ENCODE measurements at regions not wholly inside any gene's neighbourhood (a gene's known extent, or its start where the extent isn't known, plus 50 kb on each side); places are given as distances from the start of the nearest gene placed in this dataset.
"Not testable (repeated sequence)": the region's sequence is repeated elsewhere in the genome, so short reads cannot be mapped to it uniquely, and the experiment has no call there.

DNA sequence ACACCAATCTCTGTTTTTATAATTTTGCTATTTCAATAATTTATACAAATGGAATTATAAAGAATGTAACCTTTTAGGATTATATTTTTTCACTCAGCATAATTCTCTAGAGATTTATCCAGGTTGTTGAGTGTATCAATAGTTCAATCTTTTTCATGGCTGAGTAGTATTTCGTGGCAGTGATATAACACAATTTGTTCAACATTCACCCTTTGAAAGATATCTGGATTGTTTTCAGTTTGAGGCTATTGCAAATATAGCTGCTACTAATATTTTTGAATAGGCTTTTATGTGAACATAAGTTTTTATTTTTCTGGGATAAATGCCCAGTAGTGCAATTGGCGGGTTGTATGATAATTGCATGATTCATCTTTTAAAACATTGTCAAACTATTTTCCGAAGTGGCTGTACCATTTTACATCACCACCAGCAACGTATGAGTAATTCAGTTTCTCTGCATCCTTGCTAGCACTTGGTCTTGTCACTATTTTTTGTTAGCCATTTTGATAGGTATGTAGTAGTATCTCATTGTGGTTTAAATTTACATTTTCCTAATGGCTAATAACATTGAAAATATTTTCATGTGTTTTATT is 55.6 kb upstream of the ABCD3 start:
- H3K9me3 Mint-ChIP-seq, result peaks cover 11% of the 10 kb centered on the region
- peaks cover 3% of the 10 kb centered on the region for H3K4me1 Mint-ChIP-seq
- no peak overlapping the region for H3K27ac Mint-ChIP-seq
- no peaks in the 10 kb centered on the region for H3K36me3 Mint-ChIP-seq
- no peak for DNase-seq
- H3K27me3 Mint-ChIP-seq, result peaks cover 7% of the 10 kb centered on the region
- H3K4me3 Mint-ChIP-seq, result no peak overlapping the region

GRCh38 chr1:94358630-94359599 is 59.3 kb upstream of the ABCD3 start:
- no peak for DNase-seq
- Mint-ChIP-seq H3K4me3 (no peak overlapping the region), H3K27me3 (no peaks in the 10 kb centered on the region), H3K4me1 (peaks cover 3% of the 10 kb centered on the region), H3K36me3 (no peaks in the 10 kb centered on the region), H3K9me3 (peaks cover 6% of the 10 kb centered on the region), H3K27ac (no peak overlapping the region)

DNA sequence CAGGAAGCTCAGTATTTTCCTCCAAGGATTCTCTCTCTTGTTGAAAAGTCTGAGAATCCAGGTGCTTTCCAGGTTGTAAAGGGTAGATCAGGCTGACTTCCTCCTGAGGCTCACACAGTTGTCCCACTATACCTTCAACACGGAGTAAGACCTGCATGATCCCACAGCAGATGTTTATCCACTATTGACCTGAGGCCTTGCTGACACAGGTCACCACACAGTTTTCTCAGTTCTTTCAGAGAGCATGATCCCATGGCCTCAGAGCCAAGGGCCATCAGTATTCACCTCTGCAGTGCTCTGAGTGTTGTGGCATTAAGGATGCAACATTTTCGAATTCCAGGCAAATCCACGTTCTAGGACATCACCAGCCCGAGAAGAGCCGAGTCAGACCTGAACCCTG is 60.5 kb upstream of the ABCD3 start:
- Mint-ChIP-seq H3K4me3 (no peak overlapping the region), H3K9me3 (no peaks in the 10 kb centered on the region), H3K27me3 (no peaks in the 10 kb centered on the region), H3K36me3 (no peaks in the 10 kb centered on the region), H3K27ac (no peak overlapping the region), H3K4me1 (peaks cover 3% of the 10 kb centered on the region)
- no peak for DNase-seq

- H3K27me3 Mint-ChIP-seq, result no peaks in the 10 kb centered on the region
- no peak overlapping the region for H3K27ac Mint-ChIP-seq
- DNase-seq, result no peak
- peaks cover 3% of the 10 kb centered on the region for H3K4me1 Mint-ChIP-seq
- H3K9me3 Mint-ChIP-seq, result no peaks in the 10 kb centered on the region
- no peaks in the 10 kb centered on the region for H3K36me3 Mint-ChIP-seq
- H3K4me3 Mint-ChIP-seq, result no peak overlapping the region
Observed at GRCh38 chr1:94355485-94355980, 62.7 kb upstream of the ABCD3 start.

GRCh38 chr1:94351481-94351880 is 66.7 kb upstream of the ABCD3 start:
- H3K4me1 Mint-ChIP-seq, result no peaks in the 10 kb centered on the region
- H3K27ac Mint-ChIP-seq, result no peak overlapping the region
- no peaks in the 10 kb centered on the region for H3K36me3 Mint-ChIP-seq
- no peak for DNase-seq
- no peak overlapping the region for H3K4me3 Mint-ChIP-seq
- H3K27me3 Mint-ChIP-seq, result no peaks in the 10 kb centered on the region
- no peaks in the 10 kb centered on the region for H3K9me3 Mint-ChIP-seq

GRCh38 chr1:94350350-94350924 is 67.8 kb upstream of the ABCD3 start:
- no peak overlapping the region for H3K4me3 Mint-ChIP-seq
- no peak for DNase-seq
- no peak overlapping the region for H3K27ac Mint-ChIP-seq
- no peaks in the 10 kb centered on the region for H3K36me3 Mint-ChIP-seq
- no peaks in the 10 kb centered on the region for H3K27me3 Mint-ChIP-seq
- no peaks in the 10 kb centered on the region for H3K9me3 Mint-ChIP-seq
- H3K4me1 Mint-ChIP-seq, result no peaks in the 10 kb centered on the region

DNA sequence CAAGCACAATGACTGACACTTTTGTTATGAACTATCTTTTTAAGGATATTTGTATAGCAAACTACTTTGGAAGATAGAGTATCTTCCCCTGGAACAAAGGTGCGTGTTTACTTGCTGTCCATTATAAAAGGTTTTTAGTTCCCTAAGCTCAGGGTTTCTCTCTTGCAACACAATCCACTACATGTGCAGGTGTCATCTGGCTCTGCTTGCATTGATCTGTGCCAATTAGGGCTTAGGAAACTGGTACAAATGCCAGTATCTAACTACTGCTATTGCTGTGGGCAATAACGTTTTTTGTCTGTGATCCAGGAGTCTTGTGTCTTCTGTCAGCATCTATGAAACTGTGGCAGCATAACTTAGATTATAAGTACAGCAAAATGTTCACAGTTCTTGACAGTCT is 68.3 kb upstream of the ABCD3 start:
- no peaks in the 10 kb centered on the region for H3K9me3 Mint-ChIP-seq
- no peak overlapping the region for H3K4me3 Mint-ChIP-seq
- DNase-seq, result no peak

DNA sequence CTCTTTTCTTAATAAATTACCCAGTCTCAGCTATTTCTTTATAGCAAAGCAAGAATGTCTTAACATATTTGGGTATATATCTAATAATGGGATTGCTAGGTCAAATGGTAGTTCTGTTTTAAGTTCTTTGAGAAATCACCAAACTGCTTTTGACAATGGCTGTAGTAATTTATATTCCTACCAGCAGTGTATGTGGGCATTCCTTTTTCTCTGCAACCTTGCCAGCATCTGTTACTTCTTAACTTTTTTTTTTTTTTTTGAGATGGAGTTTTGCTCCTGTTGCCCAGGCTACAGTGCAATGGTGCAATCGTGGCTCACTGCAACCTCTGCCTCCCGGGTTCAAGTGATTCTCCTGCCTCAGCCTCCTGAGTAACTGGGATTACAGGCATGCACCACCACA is 69.8 kb upstream of the ABCD3 start:
- not testable (repeated sequence) for H3K36me3 Mint-ChIP-seq, H3K27ac Mint-ChIP-seq, DNase-seq, H3K27me3 Mint-ChIP-seq, H3K4me1 Mint-ChIP-seq, H3K4me3 Mint-ChIP-seq, H3K9me3 Mint-ChIP-seq

More for the DNA sequence above, 68.3 kb upstream of the ABCD3 start:
- no peaks in the 10 kb centered on the region for H3K27me3 Mint-ChIP-seq
- no peaks in the 10 kb centered on the region for H3K36me3 Mint-ChIP-seq
- H3K27ac Mint-ChIP-seq, result no peak overlapping the region
- no peaks in the 10 kb centered on the region for H3K4me1 Mint-ChIP-seq

GRCh38 chr1:94345148-94345721 is 73.0 kb upstream of the ABCD3 start:
- Mint-ChIP-seq H3K9me3 (no peaks in the 10 kb centered on the region), H3K4me1 (no peaks in the 10 kb centered on the region)

DNA sequence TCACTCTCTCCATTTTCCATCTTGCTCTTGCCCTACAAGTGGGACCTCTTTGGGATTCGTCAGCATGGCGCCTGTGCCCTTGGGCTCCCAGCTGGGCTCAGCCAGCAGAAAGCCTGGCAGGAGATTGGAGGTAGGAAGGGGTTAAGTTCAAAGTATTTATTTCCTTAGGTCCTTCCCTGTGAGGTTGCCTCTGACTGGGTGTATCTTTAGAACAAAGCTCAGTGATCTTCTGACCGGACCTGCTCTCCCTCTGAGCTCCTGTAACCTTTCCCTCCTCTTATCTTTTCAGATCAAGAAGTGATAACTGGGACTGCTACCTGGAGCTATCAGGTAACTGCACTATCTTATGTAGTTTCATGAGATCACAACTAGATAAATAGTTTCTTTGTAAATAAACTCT is 75.8 kb upstream of the ABCD3 start:
- no peak overlapping the region for H3K27ac Mint-ChIP-seq
- no peak overlapping the region for H3K4me3 Mint-ChIP-seq
- H3K27me3 Mint-ChIP-seq, result peaks cover 3% of the 10 kb centered on the region
- no peaks in the 10 kb centered on the region for H3K4me1 Mint-ChIP-seq
- H3K36me3 Mint-ChIP-seq, result no peaks in the 10 kb centered on the region
- H3K9me3 Mint-ChIP-seq, result no peaks in the 10 kb centered on the region
- no peak for DNase-seq

More at GRCh38 chr1:94345148-94345721, 73.0 kb upstream of the ABCD3 start:
- no peak for DNase-seq
- H3K36me3 Mint-ChIP-seq, result no peaks in the 10 kb centered on the region
- no peak overlapping the region for H3K27ac Mint-ChIP-seq
- no peak overlapping the region for H3K4me3 Mint-ChIP-seq
- peaks cover 3% of the 10 kb centered on the region for H3K27me3 Mint-ChIP-seq

DNA sequence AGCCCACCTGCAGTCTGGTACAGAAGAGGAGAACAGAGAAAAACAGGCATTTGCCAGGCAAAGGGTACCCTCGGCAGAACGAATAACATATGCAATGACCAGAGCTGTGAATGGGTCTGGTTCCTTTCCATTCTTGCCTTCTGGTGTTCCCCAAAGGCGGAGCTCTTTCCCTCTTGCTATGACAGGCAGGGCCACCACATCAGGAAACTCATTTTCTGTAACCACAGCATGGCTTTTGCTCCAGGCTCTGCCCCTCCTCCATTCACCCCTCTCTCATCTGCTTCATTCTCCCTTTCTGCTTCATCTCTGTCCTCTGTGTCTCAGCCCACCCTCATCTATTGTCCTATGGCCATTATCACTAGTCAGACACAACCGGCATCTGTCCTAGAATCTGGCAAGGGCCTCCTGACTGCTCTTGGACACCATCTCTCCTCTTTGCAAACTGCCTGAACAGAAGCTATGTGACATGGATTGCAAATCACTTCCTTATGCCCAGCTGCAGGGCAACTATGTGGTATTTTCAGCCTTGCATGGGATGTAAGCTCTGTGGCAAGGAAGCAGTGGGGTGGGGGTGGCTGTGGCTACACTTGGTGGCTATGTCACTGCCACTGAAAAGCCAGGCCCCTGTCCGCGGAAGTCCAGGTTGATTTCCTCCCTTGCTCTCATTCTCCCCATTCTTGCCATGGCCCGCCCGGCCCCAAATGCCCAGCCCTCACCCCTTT is 78.8 kb upstream of the ABCD3 start:
- no peaks in the 10 kb centered on the region for H3K9me3 Mint-ChIP-seq
- no peaks in the 10 kb centered on the region for H3K36me3 Mint-ChIP-seq
- DNase-seq, result no peak
- no peak overlapping the region for H3K4me3 Mint-ChIP-seq
- no peak overlapping the region for H3K27ac Mint-ChIP-seq
- no peaks in the 10 kb centered on the region for H3K4me1 Mint-ChIP-seq
- peaks cover 3% of the 10 kb centered on the region for H3K27me3 Mint-ChIP-seq

DNA sequence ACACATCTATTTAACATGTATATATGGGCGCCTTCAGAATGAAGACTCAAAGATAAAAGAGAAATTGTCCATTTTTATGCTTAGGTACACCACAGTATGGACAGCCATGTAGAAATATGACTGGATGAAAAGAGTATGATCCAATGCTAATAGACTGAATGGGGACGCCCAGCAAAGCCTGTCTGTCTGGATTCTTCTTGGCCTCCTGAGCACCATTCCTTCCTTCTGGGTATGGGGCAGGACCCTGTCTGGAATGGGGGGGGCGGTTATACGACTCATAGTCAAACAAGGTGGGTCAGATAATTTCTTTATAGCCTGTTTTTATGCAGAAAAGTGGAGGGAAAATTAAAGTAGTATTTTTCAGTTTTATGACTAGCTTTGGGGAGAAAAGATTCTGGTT is 81.2 kb upstream of the ABCD3 start:
- Mint-ChIP-seq H3K4me3 (no peak overlapping the region), H3K4me1 (no peaks in the 10 kb centered on the region), H3K36me3 (no peaks in the 10 kb centered on the region), H3K27me3 (no peaks in the 10 kb centered on the region), H3K9me3 (no peaks in the 10 kb centered on the region), H3K27ac (no peak overlapping the region)
- DNase-seq, result no peak

GRCh38 chr1:94335950-94336349 is 82.2 kb upstream of the ABCD3 start:
- peak; percentile 4 for DNase-seq
- no peaks in the 10 kb centered on the region for H3K36me3 Mint-ChIP-seq
- no peaks in the 10 kb centered on the region for H3K4me1 Mint-ChIP-seq
- no peaks in the 10 kb centered on the region for H3K9me3 Mint-ChIP-seq
- H3K27ac Mint-ChIP-seq, result no peak overlapping the region
- H3K4me3 Mint-ChIP-seq, result no peak overlapping the region
- H3K27me3 Mint-ChIP-seq, result no peaks in the 10 kb centered on the region

DNA sequence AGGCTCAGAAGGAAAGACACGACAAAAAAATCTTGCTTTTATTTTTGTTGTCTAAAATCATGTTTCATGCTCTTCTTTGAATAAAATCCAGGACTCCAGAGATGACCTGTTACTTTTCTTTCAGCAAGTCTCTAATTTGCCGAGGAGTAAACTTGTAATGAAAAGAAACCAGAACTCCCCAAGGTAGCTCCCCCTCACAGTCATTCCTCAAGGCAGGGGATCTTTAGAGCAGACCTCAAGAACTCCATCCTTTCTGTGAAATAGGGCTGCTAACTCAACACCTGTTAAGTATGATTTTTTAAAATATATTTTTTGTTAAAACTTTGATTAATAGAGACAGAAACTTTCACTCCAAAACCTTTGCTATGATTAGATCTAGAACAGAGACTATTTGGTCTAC is 82.7 kb upstream of the ABCD3 start:
- H3K9me3 Mint-ChIP-seq, result no peaks in the 10 kb centered on the region
- no peak overlapping the region for H3K27ac Mint-ChIP-seq

DNA sequence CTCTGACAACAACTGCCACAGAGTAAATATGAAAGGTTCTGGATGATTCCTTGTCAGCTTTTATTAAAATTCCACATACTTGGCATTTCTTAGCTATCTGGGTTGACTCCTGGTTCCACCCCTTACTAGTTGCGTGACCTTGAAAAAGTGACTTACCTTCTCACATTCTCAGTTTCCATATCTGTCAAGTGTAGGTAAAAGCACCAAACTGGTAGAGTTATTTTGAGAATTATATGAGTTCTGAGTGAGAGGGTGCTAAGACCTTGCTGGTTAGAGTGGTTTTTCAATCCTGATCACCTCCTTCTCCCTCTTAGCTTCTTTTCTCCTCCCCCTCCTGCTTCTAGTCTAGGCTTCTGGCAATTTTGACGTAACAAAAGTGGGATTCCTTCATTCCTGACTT is 83.4 kb upstream of the ABCD3 start:
- Mint-ChIP-seq H3K4me3 (no peak overlapping the region), H3K36me3 (no peaks in the 10 kb centered on the region), H3K9me3 (no peaks in the 10 kb centered on the region), H3K4me1 (peaks cover 7% of the 10 kb centered on the region), H3K27me3 (peaks cover 6% of the 10 kb centered on the region), H3K27ac (no peak overlapping the region)
- DNase-seq, result no peak

More for the DNA sequence above, 82.7 kb upstream of the ABCD3 start:
- Mint-ChIP-seq H3K27me3 (peaks cover under 1% of the 10 kb centered on the region), H3K4me3 (no peak overlapping the region), H3K4me1 (peaks cover under 1% of the 10 kb centered on the region), H3K36me3 (no peaks in the 10 kb centered on the region)
- DNase-seq, result no peak
